Omental fat pad (tissue), 3 donors: ENCODE measurements at regions not wholly inside any gene's neighbourhood (a gene's known extent, or its start where the extent isn't known, plus 50 kb on each side); places are given as distances from the start of the nearest gene placed in this dataset.
A peak's percentile ranks its signal among the peaks of the same experiment; 100 is the strongest.
"Not testable (repeated sequence)": the region's sequence is repeated elsewhere in the genome, so short reads cannot be mapped to it uniquely, and the experiment has no call there.

Source experiments
- ATAC-seq: fragments of 150-250 bp; one replicate; pipeline ENCODE4 v1.9.1; 2016; ENCODE audit warnings: mild to moderate bottlenecking, moderate library complexity; ENCODE audit not compliant: low FRiP score
- DNase-seq: peaks from one replicate; pipeline ENCODE4 v3.0.0-alpha.2; 2019; ENCODE audit warnings: low spot score
- TF ChIP-seq, protein P1 (sequence below), 3 donors: fragments of 450-650 bp; IDR thresholded peaks; one replicate each; pipeline ENCODE4 v1.5.1; 2016 to 2017; ENCODE audit warnings: antibody characterized with exemption in 3 of 3, mild to moderate bottlenecking in 3 of 3, moderate library complexity in 2 of 3

DNA sequence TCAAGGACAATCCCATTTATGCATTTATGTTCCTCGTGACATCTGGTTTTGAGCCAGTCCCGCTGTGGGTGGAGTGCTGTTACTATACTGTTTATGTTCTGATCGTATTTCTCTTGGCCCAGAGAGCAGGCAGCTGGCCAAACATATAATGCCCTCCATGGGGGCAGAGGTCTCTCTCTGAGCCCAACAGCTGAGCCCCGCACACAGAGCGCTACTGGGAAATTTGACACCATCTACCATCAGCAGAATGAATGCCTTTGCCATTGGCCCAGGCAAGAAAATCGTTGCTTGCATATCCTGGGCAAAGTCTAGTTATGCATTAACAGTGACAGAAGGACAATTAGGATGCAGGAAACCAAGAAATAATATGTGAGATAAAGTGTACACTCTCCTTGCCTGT is 126.8 kb upstream of the CACNA1A start:
- DNase-seq (no peak), ATAC-seq (no peak)
- TF ChIP-seq, protein P1, sequence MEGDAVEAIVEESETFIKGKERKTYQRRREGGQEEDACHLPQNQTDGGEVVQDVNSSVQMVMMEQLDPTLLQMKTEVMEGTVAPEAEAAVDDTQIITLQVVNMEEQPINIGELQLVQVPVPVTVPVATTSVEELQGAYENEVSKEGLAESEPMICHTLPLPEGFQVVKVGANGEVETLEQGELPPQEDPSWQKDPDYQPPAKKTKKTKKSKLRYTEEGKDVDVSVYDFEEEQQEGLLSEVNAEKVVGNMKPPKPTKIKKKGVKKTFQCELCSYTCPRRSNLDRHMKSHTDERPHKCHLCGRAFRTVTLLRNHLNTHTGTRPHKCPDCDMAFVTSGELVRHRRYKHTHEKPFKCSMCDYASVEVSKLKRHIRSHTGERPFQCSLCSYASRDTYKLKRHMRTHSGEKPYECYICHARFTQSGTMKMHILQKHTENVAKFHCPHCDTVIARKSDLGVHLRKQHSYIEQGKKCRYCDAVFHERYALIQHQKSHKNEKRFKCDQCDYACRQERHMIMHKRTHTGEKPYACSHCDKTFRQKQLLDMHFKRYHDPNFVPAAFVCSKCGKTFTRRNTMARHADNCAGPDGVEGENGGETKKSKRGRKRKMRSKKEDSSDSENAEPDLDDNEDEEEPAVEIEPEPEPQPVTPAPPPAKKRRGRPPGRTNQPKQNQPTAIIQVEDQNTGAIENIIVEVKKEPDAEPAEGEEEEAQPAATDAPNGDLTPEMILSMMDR (IDR thresholded peaks at IDR 0.05): no peak

- not testable (repeated sequence) for DNase-seq, ATAC-seq
Measured at GRCh38 chr19:13632164-13632563, 125.9 kb upstream of the CACNA1A start.

DNA sequence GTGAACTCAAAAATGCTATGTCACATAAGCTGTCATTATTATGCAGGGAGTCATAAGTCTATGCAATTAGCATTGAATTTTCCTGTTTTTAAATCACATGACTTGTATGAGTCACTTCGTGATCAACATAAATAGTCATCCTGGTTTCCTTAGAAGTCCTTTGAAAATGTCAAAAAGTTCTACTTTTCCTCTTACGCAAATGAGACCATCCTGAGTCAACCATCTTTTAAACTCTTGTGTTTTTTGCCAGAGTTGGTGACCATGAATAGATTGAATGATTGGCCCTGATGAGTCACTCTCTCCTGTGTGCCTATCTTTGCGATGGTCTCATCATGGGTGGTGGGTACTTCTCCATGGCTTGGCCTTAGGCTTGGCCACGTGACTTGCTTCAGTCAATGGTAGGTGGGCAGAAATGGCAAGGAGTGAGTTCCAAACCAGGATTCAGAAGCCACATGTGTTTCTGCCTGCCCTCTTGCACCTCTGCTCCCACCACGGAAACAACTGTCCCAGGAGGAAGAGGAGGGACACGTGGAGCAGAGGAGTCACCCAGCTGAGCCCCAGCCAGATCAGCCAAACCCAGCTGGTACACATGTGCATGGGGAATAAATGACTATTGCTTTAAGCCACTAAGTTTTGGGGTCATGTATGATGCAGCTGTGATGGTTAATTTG is 123.5 kb upstream of the CACNA1A start:
- DNase-seq (no peak), ATAC-seq (no peak)
- TF ChIP-seq, protein P1 (IDR thresholded peaks at IDR 0.05): no peak

GRCh38 chr19:13627531-13627930 is 121.3 kb upstream of the CACNA1A start:
- ATAC-seq: no peak
- DNase-seq: no peak
- TF ChIP-seq, protein P1 (IDR thresholded peaks at IDR 0.05): no peak

DNA sequence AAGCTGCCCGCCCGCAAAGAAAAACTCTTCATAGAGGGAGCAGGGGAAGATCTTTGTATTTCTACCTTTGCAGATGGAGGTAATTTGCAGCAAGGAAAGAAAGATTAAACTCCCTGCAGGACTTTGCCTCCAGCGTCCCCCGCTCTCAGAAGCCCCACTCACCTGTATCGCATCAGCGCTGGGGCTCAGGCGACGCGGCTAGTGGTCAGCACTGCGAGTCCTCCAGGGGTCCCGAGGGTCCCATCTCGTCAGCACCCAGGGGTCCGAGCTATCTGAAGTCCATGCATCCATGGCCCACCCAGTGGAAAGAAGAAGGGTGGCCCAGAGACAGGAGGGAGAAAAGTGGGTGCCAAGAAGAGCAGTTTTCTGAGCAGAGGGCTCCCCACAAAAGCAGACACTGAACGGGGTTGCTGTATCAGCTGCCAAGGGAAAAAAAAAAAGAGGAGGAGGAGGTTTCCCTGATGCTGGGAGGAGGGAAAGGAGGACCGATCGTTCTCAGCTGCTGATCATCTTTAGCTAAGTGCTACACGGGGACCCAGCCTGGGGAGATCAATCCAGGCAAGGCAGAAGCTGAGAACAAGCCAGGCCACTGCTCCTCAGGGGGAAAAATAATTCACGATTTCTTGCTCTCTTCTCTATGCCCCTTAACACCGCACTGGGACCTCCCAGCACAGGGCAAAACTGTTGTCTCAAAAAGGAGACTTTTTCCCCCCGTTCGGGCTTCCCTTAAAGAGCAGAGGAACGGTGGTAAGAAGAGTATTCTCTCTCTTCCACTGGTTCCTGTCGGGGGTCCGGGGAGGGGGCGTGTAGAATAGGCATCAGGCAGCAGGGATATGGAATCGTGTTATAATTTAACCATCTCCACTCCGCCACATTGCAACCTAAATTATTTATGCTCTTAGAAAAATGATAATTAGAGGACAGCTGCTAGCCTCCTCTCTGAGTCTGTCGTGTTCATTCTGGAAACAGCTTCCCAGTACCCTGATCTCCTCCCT is 117.7 kb upstream of the CACNA1A start:
- no peak for DNase-seq
- TF ChIP-seq, protein P1 (IDR thresholded peaks at IDR 0.05): no peak
- ATAC-seq: no peak

GRCh38 chr19:13622766-13623715 is 116.8 kb upstream of the CACNA1A start:
- TF ChIP-seq, protein P1 (IDR thresholded peaks at IDR 0.05): no peak
- ATAC-seq: no peak

GRCh38 chr19:13621413-13621812 is 115.1 kb upstream of the CACNA1A start:
- ATAC-seq: peak; percentile 68
- TF ChIP-seq, protein P1 (IDR thresholded peaks at IDR 0.05): no peak
- peak; percentile 24 for DNase-seq

More at GRCh38 chr19:13622766-13623715, 116.8 kb upstream of the CACNA1A start:
- DNase-seq: no peak
